HL-60/S4 treated with retinoic acid at 250 ng/mL for 4 days and 3 days (cell line): ENCODE measurements at regions not wholly inside any gene's neighbourhood (a gene's known extent, or its start where the extent isn't known, plus 50 kb on each side); places are given as distances from the start of the nearest gene placed in this dataset.

Experiments
- in situ Hi-C: fragments of 300-500 bp; cut with MboI; formaldehyde crosslinking; loops from 2 replicates; pipeline ENCODE4 v1.7.0; 2022; ENCODE audit warnings: low sequenced_read_pairs

- in situ Hi-C loops = no loop called here
Observed at GRCh38 chr1:56168176-56168575, 411.2 kb downstream of the PLPP3 start.

- in situ Hi-C loops = no loop called here
Observed at GRCh38 chr1:56167596-56167995, 411.8 kb downstream of the PLPP3 start.

- in situ Hi-C loops = no loop called here
Observed at GRCh38 chr1:56160773-56161315, 418.5 kb downstream of the PLPP3 start.

GRCh38 chr1:56156971-56157876 is 422.1 kb downstream of the PLPP3 start:
- in situ Hi-C loops = no loop called here

- in situ Hi-C loops = no loop called here
Observed at GRCh38 chr1:56153276-56153675, 426.1 kb downstream of the PLPP3 start.

GRCh38 chr1:56152635-56153034 is 426.7 kb downstream of the PLPP3 start:
- in situ Hi-C loops = no loop called here

GRCh38 chr1:56151402-56151801 is 428.0 kb downstream of the PLPP3 start:
- in situ Hi-C loops = no loop called here

- in situ Hi-C loops = no loop called here
Observed at GRCh38 chr1:56150441-56151215, 428.7 kb downstream of the PLPP3 start.

- in situ Hi-C loops = no loop called here
Observed at GRCh38 chr1:56149761-56150160, 429.6 kb downstream of the PLPP3 start.

- in situ Hi-C loops = no loop called here
Observed at GRCh38 chr1:56148326-56149193, 430.8 kb downstream of the PLPP3 start.

GRCh38 chr1:56147459-56147858 is 431.9 kb downstream of the PLPP3 start:
- in situ Hi-C loops = no loop called here

GRCh38 chr1:56147034-56147433 is 432.3 kb downstream of the PLPP3 start:
- in situ Hi-C loops = no loop called here

- in situ Hi-C loops = no loop called here
Observed at GRCh38 chr1:56146449-56146848, 432.9 kb downstream of the PLPP3 start.

GRCh38 chr1:56145581-56145980 is 433.8 kb downstream of the PLPP3 start:
- in situ Hi-C loops = no loop called here

- in situ Hi-C loops = no loop called here
Observed at GRCh38 chr1:56142301-56142700, 437.1 kb downstream of the PLPP3 start.

GRCh38 chr1:56139836-56140235 is 439.5 kb downstream of the PLPP3 start:
- in situ Hi-C loops = no loop called here

- in situ Hi-C loops = no loop called here
Observed at GRCh38 chr1:56137521-56138505, 441.6 kb downstream of the PLPP3 start.

GRCh38 chr1:56137090-56137489 is 442.3 kb downstream of the PLPP3 start:
- in situ Hi-C loops = no loop called here

GRCh38 chr1:56135864-56136147 is 443.6 kb downstream of the PLPP3 start:
- in situ Hi-C loops = no loop called here
